MM.1S (cell line): ENCODE measurements at regions not wholly inside any gene's neighbourhood (a gene's known extent, or its start where the extent isn't known, plus 50 kb on each side); places are given as distances from the start of the nearest gene placed in this dataset.
"Not testable (repeated sequence)": the region's sequence is repeated elsewhere in the genome, so short reads cannot be mapped to it uniquely, and the experiment has no call there.

Experiments
- DNase-seq: peaks from one replicate; pipeline ENCODE4 v3.0.0-alpha.2; 2015
- H2AFZ ChIP-seq: fragments of 300-600 bp; sonication (generic); 2 replicates; pipeline ENCODE4 v1.6.0; 2016; ENCODE audit warnings: antibody characterized with exemption, low read length
- H3F3A ChIP-seq: fragments of 300-600 bp; sonication (generic); 2 replicates; pipeline ENCODE4 v1.6.1; 2016; ENCODE audit warnings: mild to moderate bottlenecking, antibody characterized with exemption, low read length, moderate library complexity, mixed read lengths; ENCODE audit not compliant: insufficient read depth
- H3K27ac ChIP-seq: fragments of 300-600 bp; sonication (generic); 2 replicates; pipeline ENCODE4 v1.5.1; 2016; ENCODE audit warnings: mild to moderate bottlenecking, low read length
- H3K27me3 ChIP-seq: fragments of 300-600 bp; sonication (generic); replicated peaks from 2 replicates; pipeline ENCODE4 v1.6.0; 2016; ENCODE audit warnings: low read length; ENCODE audit not compliant: insufficient read depth
- H3K36me3 ChIP-seq: fragments of 300-600 bp; sonication (generic); replicated peaks from 2 replicates; pipeline ENCODE4 v1.6.1; 2016; ENCODE audit warnings: mild to moderate bottlenecking, low read length, mixed read lengths; ENCODE audit not compliant: insufficient read depth
- H3K4me1 ChIP-seq: fragments of 300-600 bp; sonication (generic); 2 replicates; pipeline ENCODE4 v1.6.1; 2016; ENCODE audit warnings: low read length, mixed read lengths
- H3K4me2 ChIP-seq: fragments of 300-600 bp; sonication (generic); 2 replicates; pipeline ENCODE4 v1.6.0; 2016; ENCODE audit warnings: low read depth, low read length
- H3K4me3 ChIP-seq: fragments of 300-600 bp; sonication (generic); 2 replicates; pipeline ENCODE4 v1.5.1; 2016; ENCODE audit warnings: low read length, mixed read lengths
- H3K79me2 ChIP-seq: fragments of 300-600 bp; sonication (generic); 2 replicates; pipeline ENCODE4 v1.6.1; 2016; ENCODE audit warnings: mixed run types, low read length, mixed read lengths
- H3K9ac ChIP-seq: fragments of 300-600 bp; sonication (generic); 2 replicates; pipeline ENCODE4 v1.6.1; 2016; ENCODE audit warnings: low read length, mixed read lengths
- H3K9me2 ChIP-seq: fragments of 300-600 bp; sonication (generic); replicated peaks from 2 replicates; pipeline ENCODE4 v1.6.1; 2016; ENCODE audit warnings: mild to moderate bottlenecking, low read length, mixed read lengths; ENCODE audit not compliant: insufficient read depth
- H3K9me3 ChIP-seq: fragments of 300-600 bp; sonication (generic); replicated peaks from 2 replicates; pipeline ENCODE4 v1.6.1; 2016; ENCODE audit warnings: mild to moderate bottlenecking, low read length, mixed read lengths; ENCODE audit not compliant: insufficient read depth
- H4K20me1 ChIP-seq: fragments of 300-600 bp; sonication (generic); 2 replicates; pipeline ENCODE4 v1.6.1; 2016; ENCODE audit warnings: mild to moderate bottlenecking, low read length, moderate library complexity, mixed read lengths; ENCODE audit not compliant: insufficient read depth
- CTCF ChIP-seq: fragments of 300-600 bp; sonication (generic); IDR thresholded peaks from 2 replicates; pipeline ENCODE4 v1.5.1; 2016; ENCODE audit warnings: antibody characterized with exemption, low read length, mixed read lengths
- EZH2 ChIP-seq: fragments of 300-600 bp; sonication (generic); optimal IDR thresholded peaks from 2 replicates; pipeline ENCODE3; 2017; ENCODE audit warnings: low read depth, mild to moderate bottlenecking, antibody characterized with exemption, low read length, mixed read lengths
- EZH2phosphoT487 ChIP-seq: fragments of 300-600 bp; sonication (generic); IDR thresholded peaks from 2 replicates; pipeline ENCODE4 v1.6.1; 2018; ENCODE audit warnings: antibody characterized with exemption, low read length

GRCh38 chr3:181189556-181189955 is 200.0 kb upstream of the DNAJC19 start:
- Histone ChIP-seq H3K9ac (no peak overlapping the region), H3K4me1 (no peaks in the 10 kb centered on the region), H4K20me1 (no peaks in the 10 kb centered on the region), H3K36me3 (no peaks in the 10 kb centered on the region), H3K9me3 (no peaks in the 10 kb centered on the region), H3K79me2 (no peaks in the 10 kb centered on the region), H3K4me3 (no peak overlapping the region), H3K4me2 (no peak overlapping the region), H3F3A (no peaks in the 10 kb centered on the region), H3K27me3 (no peaks in the 10 kb centered on the region), H3K27ac (no peak overlapping the region), H3K9me2 (no peaks in the 10 kb centered on the region), H2AFZ (no peak overlapping the region)
- TF ChIP-seq CTCF = no peak
- no peak for TF ChIP-seq EZH2phosphoT487
- TF ChIP-seq EZH2 = no peak
- no peak for DNase-seq

GRCh38 chr3:181183764-181184163 is 194.2 kb upstream of the DNAJC19 start:
- Histone ChIP-seq H3K36me3 (no peaks in the 10 kb centered on the region), H3F3A (no peaks in the 10 kb centered on the region), H3K27me3 (no peaks in the 10 kb centered on the region), H3K9me2 (no peaks in the 10 kb centered on the region), H2AFZ (no peak overlapping the region), H3K4me2 (no peak overlapping the region), H3K9me3 (no peaks in the 10 kb centered on the region), H3K4me1 (no peaks in the 10 kb centered on the region), H3K79me2 (no peaks in the 10 kb centered on the region), H4K20me1 (no peaks in the 10 kb centered on the region), H3K4me3 (no peak overlapping the region), H3K27ac (no peak overlapping the region), H3K9ac (no peak overlapping the region)
- TF ChIP-seq CTCF (no peak), EZH2 (no peak), EZH2phosphoT487 (no peak)
- no peak for DNase-seq

- H3K4me3 ChIP-seq, H3K9me3 ChIP-seq, H3K4me1 ChIP-seq, H2AFZ ChIP-seq, H3K27ac ChIP-seq, H3K79me2 ChIP-seq, DNase-seq, H3K9ac ChIP-seq, H3K36me3 ChIP-seq, H3K27me3 ChIP-seq, H3F3A ChIP-seq, H3K9me2 ChIP-seq, H3K4me2 ChIP-seq, H4K20me1 ChIP-seq: not testable (repeated sequence)
These were observed 193.5 kb upstream of the DNAJC19 start for GRCh38 chr3:181183057-181183456.

- DNase-seq = no peak
- Histone ChIP-seq H3K4me1 (no peaks in the 10 kb centered on the region), H3K36me3 (no peaks in the 10 kb centered on the region)
These were observed 189.5 kb upstream of the DNAJC19 start for GRCh38 chr3:181178991-181179390.

More at GRCh38 chr3:181178991-181179390, 189.5 kb upstream of the DNAJC19 start:
- no peaks in the 10 kb centered on the region for H3K9me2 ChIP-seq
- no peak overlapping the region for H3K4me3 ChIP-seq
- H3K4me2 ChIP-seq = no peak overlapping the region
- H4K20me1 ChIP-seq = no peaks in the 10 kb centered on the region
- no peaks in the 10 kb centered on the region for H3F3A ChIP-seq
- H3K27ac ChIP-seq = no peak overlapping the region
- H3K9ac ChIP-seq = no peak overlapping the region
- H3K79me2 ChIP-seq = no peaks in the 10 kb centered on the region
- H3K27me3 ChIP-seq = no peaks in the 10 kb centered on the region
- no peak overlapping the region for H2AFZ ChIP-seq
- H3K9me3 ChIP-seq = no peaks in the 10 kb centered on the region
- no peak for TF ChIP-seq EZH2
- no peak for TF ChIP-seq CTCF
- TF ChIP-seq EZH2phosphoT487 = no peak
